HCT116 (cell line): ENCODE measurements at regions not wholly inside any gene's neighbourhood (a gene's known extent, or its start where the extent isn't known, plus 50 kb on each side); places are given as distances from the start of the nearest gene placed in this dataset.

Source experiments
- ATAC-seq: fragments of 200-7000 bp; cut with Tn5 transposase; 2 replicates; pipeline ENCODE4 v1.9.1; 2020; ENCODE audit warnings: mild to moderate bottlenecking, moderate library complexity
- BruUV-seq: library from RNA; stranded (reverse); fragments of 400-500 nt; replicated peaks from 2 replicates; lab custom pipeline; 2021; lab: Mats Ljungman, UMichigan
- CTCF ChIA-PET: fragments of 300-600 bp; sonication (Branson Sonifier 250); formaldehyde crosslinking; loops from one replicate; lab custom pipeline; 2021; ENCODE audit warnings: antibody characterized with exemption; lab: Charles Lee
- POLR2A ChIA-PET: fragments of 300-600, 350-600 bp; sonication (Branson Sonifier 250); formaldehyde crosslinking; loops from one replicate; lab custom pipeline; 2021; ENCODE audit warnings: antibody characterized with exemption; lab: Charles Lee
- RAD21 ChIA-PET, 2 experiments: fragments of 300-600 bp; sonication (Branson Sonifier 250); formaldehyde crosslinking; loops; one replicate each; lab custom pipeline; 2023; ENCODE audit warnings: low total read pairs in 2 of 2; ENCODE audit not compliant: uncharacterized antibody in 2 of 2, unreplicated experiment in 2 of 2, low non-redundant PET in 1 of 2; lab: Charles Lee
- DNase-seq: peaks from one replicate; pipeline ENCODE4 v3.0.0-alpha.2; 2010; ENCODE audit warnings: low read depth, low spot score
- H2AFZ ChIP-seq: fragments of 200-600 bp; shearing (Covaris generic), sonication (generic); 2 replicates; pipeline ENCODE4 v1.6.1; 2017; ENCODE audit warnings: low read depth, mixed run types, mixed read lengths, antibody characterized with exemption, low read length; ENCODE audit not compliant: poor library complexity, severe bottlenecking
- H3K27ac ChIP-seq: 2 replicates; pipeline ENCODE4 v1.5.1; 2012; ENCODE audit warnings: low read depth, low read length
- H3K27me3 ChIP-seq: fragments of 200-600 bp; sonication (generic); 2 replicates; pipeline ENCODE4 v1.6.1; 2016; ENCODE audit warnings: mixed run types, low read length, mixed read lengths; ENCODE audit not compliant: insufficient read depth
- H3K36me3 ChIP-seq, 2 experiments: fragments of 200-500 bp in 1 of 2; fragments of 200-600 bp in 1 of 2; sonication (Bioruptor generic) in 1 of 2; sonication (generic) in 1 of 2; 2 replicates each; pipeline versions ENCODE4 v1.5.1 to v1.6.1; 2014 to 2016; ENCODE audit warnings: low read length in 2 of 2, inconsistent platforms in 1 of 2, mixed read lengths in 1 of 2, mixed run types in 1 of 2; ENCODE audit not compliant: insufficient read depth in 2 of 2, control insufficient read depth in 1 of 2
- H3K4me1 ChIP-seq, 2 experiments: fragments of 200-600 bp in 1 of 2; sonication (generic) in 1 of 2; 2 replicates each; pipeline versions ENCODE4 v1.5.1 to v1.6.1; 2012 to 2017; ENCODE audit warnings: low read length in 2 of 2, inconsistent platforms in 1 of 2, mild to moderate bottlenecking in 1 of 2, mixed read lengths in 1 of 2, mixed run types in 1 of 2, moderate library complexity in 1 of 2; ENCODE audit not compliant: insufficient read depth in 2 of 2, control insufficient read depth in 1 of 2
- H3K4me2 ChIP-seq: fragments of 200-600 bp; sonication (generic); 2 replicates; pipeline ENCODE4 v1.6.1; 2017; ENCODE audit warnings: mixed run types, low read length, mixed read lengths
- H3K4me3 ChIP-seq, 2 experiments: fragments of 200-600 bp in 1 of 2; sonication (generic) in 1 of 2; replicated peaks in 1 of 2; 2 replicates each; pipeline ENCODE4 v1.5.1; 2011 to 2016; ENCODE audit warnings: low read length in 2 of 2, control low read depth in 1 of 2, low read depth in 1 of 2, mild to moderate bottlenecking in 1 of 2, mixed read lengths in 1 of 2, mixed run types in 1 of 2
- H3K79me2 ChIP-seq: fragments of 200-600 bp; sonication (generic); 2 replicates; pipeline ENCODE4 v1.6.1; 2017; ENCODE audit warnings: mild to moderate bottlenecking, mixed run types, low read length, moderate library complexity, mixed read lengths; ENCODE audit not compliant: insufficient read depth
- H3K9ac ChIP-seq: fragments of 200-600 bp; sonication (generic); 2 replicates; pipeline ENCODE4 v1.6.1; 2016; ENCODE audit warnings: low read length, mixed read lengths
- H3K9me2 ChIP-seq: fragments of 200-600 bp; sonication (generic), shearing (Covaris generic); 2 replicates; pipeline ENCODE4 v1.6.1; 2017; ENCODE audit warnings: mixed run types, mild to moderate bottlenecking, moderate library complexity; ENCODE audit not compliant: insufficient read depth
- H3K9me3 ChIP-seq, 2 experiments: fragments of 200-500 bp in 1 of 2; fragments of 200-600 bp in 1 of 2; sonication (Bioruptor generic) in 1 of 2; sonication (generic) in 1 of 2; 2 replicates each; pipeline ENCODE4 v1.6.1; 2014 to 2017; ENCODE audit warnings: low read length in 2 of 2, mixed read lengths in 2 of 2, inconsistent platforms in 1 of 2, low read depth in 1 of 2, mild to moderate bottlenecking in 1 of 2, mixed run types in 1 of 2, moderate library complexity in 1 of 2; ENCODE audit not compliant: control insufficient read depth in 1 of 2, insufficient read depth in 1 of 2
- H4K20me1 ChIP-seq: fragments of 200-600 bp; sonication (generic), shearing (Covaris generic); 2 replicates; pipeline ENCODE4 v1.6.1; 2017; ENCODE audit warnings: mixed run types, mild to moderate bottlenecking, moderate library complexity; ENCODE audit not compliant: insufficient read depth
- CBX3 ChIP-seq: IDR thresholded peaks from 2 replicates; pipeline ENCODE4 v1.6.1; 2012; ENCODE audit warnings: low read depth
- CTCF ChIP-seq, 3 experiments: fragments of 200-600 bp in 1 of 3; sonication (generic) in 1 of 3; IDR thresholded peaks in 2 of 3; conservative IDR thresholded peaks in 1 of 3; 2 replicates each; pipeline ENCODE4 v1.5.1; 2012 to 2017; ENCODE audit warnings: low read depth in 2 of 3, low read length in 2 of 3, antibody characterized with exemption in 1 of 3, borderline replicate concordance in 1 of 3, control low read depth in 1 of 3, mild to moderate bottlenecking in 1 of 3, mixed read lengths in 1 of 3, mixed run types in 1 of 3, moderate library complexity in 1 of 3; ENCODE audit not compliant: insufficient read depth in 1 of 3
- ELF1 ChIP-seq: IDR thresholded peaks from 2 replicates; pipeline ENCODE4 v1.6.1; 2012; ENCODE audit warnings: low read depth, borderline replicate concordance
- EZH2 ChIP-seq: fragments of 200-600 bp; sonication (generic); IDR thresholded peaks from 2 replicates; pipeline ENCODE4 v1.6.1; 2017; ENCODE audit warnings: antibody characterized with exemption, mixed run types
- EZH2phosphoT487 ChIP-seq: fragments of 200-600 bp; IDR thresholded peaks from 2 replicates; pipeline ENCODE4 v1.6.1; 2018; ENCODE audit warnings: antibody characterized with exemption, borderline replicate concordance
- FOSL1 ChIP-seq: IDR thresholded peaks from 2 replicates; pipeline ENCODE4 v1.6.1; 2012; ENCODE audit warnings: low read depth
- JUND ChIP-seq: IDR thresholded peaks from 2 replicates; pipeline ENCODE4 v1.6.1; 2012
- MAX ChIP-seq: IDR thresholded peaks from 2 replicates; pipeline ENCODE4 v1.6.1; 2012
- POLR2AphosphoS5 ChIP-seq: IDR thresholded peaks from 2 replicates; pipeline ENCODE4 v1.6.1; 2011; ENCODE audit warnings: mild to moderate bottlenecking, low read depth, low read length, moderate library complexity
- SRF ChIP-seq: IDR thresholded peaks from 2 replicates; pipeline ENCODE4 v1.6.1; 2012; ENCODE audit warnings: low read depth
- TCF7L2 ChIP-seq: IDR thresholded peaks from 2 replicates; pipeline ENCODE4 v1.7.0; 2011; ENCODE audit warnings: borderline replicate concordance, inconsistent platforms; ENCODE audit not compliant: insufficient read depth, insufficient read length; ENCODE audit errors: extremely low read depth
- ZBTB33 ChIP-seq: IDR thresholded peaks from 2 replicates; pipeline ENCODE4 v1.6.1; 2011; ENCODE audit warnings: mild to moderate bottlenecking, low read length, moderate library complexity; ENCODE audit not compliant: insufficient replicate concordance; ENCODE audit errors: extremely low read depth
- ZNF274 ChIP-seq: fragments of 200-500 bp; sonication (Bioruptor generic); IDR thresholded peaks from 2 replicates; pipeline ENCODE4 v1.6.1; 2014; ENCODE audit warnings: mild to moderate bottlenecking, low read depth, low read length, inconsistent platforms
- intact Hi-C: fragments of 100-400 bp; cut with micrococcal nuclease; formaldehyde crosslinking; loops from 2 replicates; pipeline ENCODE4 v1.10.0; 2022

- no peak for TF ChIP-seq CTCF (IDR thresholded peaks at IDR 0.05 in 2 of 3, conservative IDR thresholded peaks at IDR 0.05 in 1 of 3; ENCODE audit: borderline replicate concordance in 1 of 3, insufficient read depth in 1 of 3, low read depth in 2 of 3, low read length in 2 of 3)
- TF ChIP-seq SRF, result no peak
- no peak for TF ChIP-seq POLR2AphosphoS5
- no peak for TF ChIP-seq EZH2phosphoT487
- TF ChIP-seq, all 23 proteins: peak for 0
These were observed 283.5 kb downstream of the CHL1 start (continued) for GRCh38 chr3:480070-480469.

GRCh38 chr3:481111-481510 is 284.5 kb downstream of the CHL1 start:
- CTCF ChIA-PET, result no interaction called here
- intact Hi-C loops, result no loop called here

More at GRCh38 chr3:481111-481510, 284.5 kb downstream of the CHL1 start:
- no peak overlapping the region for H3K9ac ChIP-seq
- ChIA-PET POLR2A (no interaction called here), RAD21 (no interaction called here)
- H3K9me2 ChIP-seq, result no peaks in the 10 kb centered on the region
- DNase-seq (no peak), ATAC-seq (no peak)
- H2AFZ ChIP-seq, result no peak overlapping the region
- H3K9me3 ChIP-seq, result peaks cover 3 to 18% of the 10 kb centered on the region in 2 experiments; a peak in 2 of 4 replicates
- no peak overlapping the region for H3K27ac ChIP-seq
- no peaks in the 10 kb centered on the region for H3K27me3 ChIP-seq
- TF ChIP-seq CBX3, result no peak
- no peak for TF ChIP-seq ZBTB33
- no peak for TF ChIP-seq ZNF274
- TF ChIP-seq EZH2, result no peak
- no peak for TF ChIP-seq MAX
- no peak for TF ChIP-seq JUND
- TF ChIP-seq TCF7L2, result no peak
- TF ChIP-seq ELF1, result no peak
- TF ChIP-seq FOSL1, result no peak
- no peaks in the 10 kb centered on the region for H3K4me1 ChIP-seq
- no peak overlapping the region for H3K4me2 ChIP-seq
- no peaks in the 10 kb centered on the region for H3K36me3 ChIP-seq
- no peak overlapping the region for H3K4me3 ChIP-seq
- H3K79me2 ChIP-seq, result no peaks in the 10 kb centered on the region
- H4K20me1 ChIP-seq, result no peaks in the 10 kb centered on the region
- no TSS peak for BruUV-seq
